ENCODE measurements at regions not wholly inside any gene's neighbourhood (a gene's known extent, or its start where the extent isn't known, plus 50 kb on each side); places are given as distances from the start of the nearest gene placed in this dataset.

- ChIA-PET CTCF (no interaction called here), POLR2A (no interaction called here)
- ATAC-seq, result peak; percentile 39; the same call in 1 of the 2 replicates
- H3K9me3 Mint-ChIP-seq, result peaks cover 30% of the 10 kb centered on the region
- no peak for TF ChIP-seq ZNF121 (CRISPR knock-in tag; IDR thresholded peaks at IDR 0.05)
- no peak for TF ChIP-seq KAT7 (CRISPR knock-in tag; IDR thresholded peaks at IDR 0.05; ENCODE audit: borderline replicate concordance)
- no peak for TF ChIP-seq ZNF532 (CRISPR knock-in tag; IDR thresholded peaks at IDR 0.05; ENCODE audit: borderline replicate concordance)
- TF ChIP-seq HMGA2 (CRISPR knock-in tag; IDR thresholded peaks at IDR 0.05), result no peak
- no peak for TF ChIP-seq HMGXB4 (CRISPR knock-in tag; IDR thresholded peaks at IDR 0.05)
- TF ChIP-seq ARID4B (CRISPR knock-in tag; IDR thresholded peaks at IDR 0.05; ENCODE audit: borderline replicate concordance), result no peak
- H3K27me3 Mint-ChIP-seq (ENCODE audit: low read depth), result no peaks in the 10 kb centered on the region
- no peaks in the 10 kb centered on the region for H3K4me1 Mint-ChIP-seq
- H3K4me3 Mint-ChIP-seq, result no peak overlapping the region
- H3K36me3 Mint-ChIP-seq, result peaks cover 25% of the 10 kb centered on the region
- H3K27ac Mint-ChIP-seq, result no peak overlapping the region
- DNase-seq (ENCODE audit: low spot score), result no peak
Measured at GRCh38 chr13:54226876-54227275, 1198.3 kb downstream of the OLFM4 start.

- no peak overlapping the region for H3K27ac Mint-ChIP-seq
- CTCF ChIA-PET, result no interaction called here
- H3K36me3 Mint-ChIP-seq, result peaks cover 6% of the 10 kb centered on the region; the same call in 1 of the 2 replicates
- ATAC-seq (no peak), DNase-seq (ENCODE audit: low spot score) (no peak)
- H3K4me3 Mint-ChIP-seq, result no peak overlapping the region
- peaks cover 8% of the 10 kb centered on the region; the same call in 1 of the 2 replicates for H3K9me3 Mint-ChIP-seq
- POLR2A ChIA-PET, result no interaction called here
- no peaks in the 10 kb centered on the region for H3K27me3 Mint-ChIP-seq (ENCODE audit: low read depth)
- H3K4me1 Mint-ChIP-seq, result peaks cover 10% of the 10 kb centered on the region
- no peak for TF ChIP-seq ATF3 (CRISPR knock-in tag; conservative IDR thresholded peaks at IDR 0.05)
- no peak for TF ChIP-seq CREM (CRISPR knock-in tag; IDR thresholded peaks at IDR 0.05)
- TF ChIP-seq ESRRA (CRISPR knock-in tag; IDR thresholded peaks at IDR 0.05; ENCODE audit: borderline replicate concordance), result no peak
- TF ChIP-seq GABPB1 (CRISPR knock-in tag; IDR thresholded peaks at IDR 0.05), result no peak
- TF ChIP-seq ZNF232 (CRISPR knock-in tag; IDR thresholded peaks at IDR 0.05), result no peak
- TF ChIP-seq CREB1 (CRISPR knock-in tag; IDR thresholded peaks at IDR 0.05), result no peak
- TF ChIP-seq CTCF (IDR thresholded peaks at IDR 0.05), result no peak
- no peak for TF ChIP-seq IRF2 (CRISPR knock-in tag; IDR thresholded peaks at IDR 0.05; ENCODE audit: borderline replicate concordance, low read depth)
- TF ChIP-seq AR (CRISPR knock-in tag; IDR thresholded peaks at IDR 0.05), result no peak
- TF ChIP-seq ARID4B (CRISPR knock-in tag; IDR thresholded peaks at IDR 0.05; ENCODE audit: borderline replicate concordance), result no peak
Measured at GRCh38 chr13:54232700-54233099, 1204.1 kb downstream of the OLFM4 start.
